Esophagus muscularis mucosa (tissue), 4 donors: ENCODE measurements at regions not wholly inside any gene's neighbourhood (a gene's known extent, or its start where the extent isn't known, plus 50 kb on each side); places are given as distances from the start of the nearest gene placed in this dataset.

Experiments used
- DNase-seq: peaks from one replicate; pipeline ENCODE4 v3.0.0-alpha.2; 2017; ENCODE audit errors: extremely low spot score
- H3K27ac ChIP-seq, 4 donors: fragments of 200-600 bp; sonication (generic); replicated peaks in 1 of 4; 1 replicate in 3 of 4; 2 replicates in 1 of 4; pipeline ENCODE4 v1.5.1; 2016 to 2019; ENCODE audit warnings: mild to moderate bottlenecking in 1 of 4
- H3K27me3 ChIP-seq, 4 donors: fragments of 200-600 bp; sonication (generic); one replicate each; pipeline versions ENCODE4 v1.5.1 to v1.6.0; 2016 to 2019
- H3K36me3 ChIP-seq, 4 donors: fragments of 200-600 bp; sonication (generic); one replicate each; pipeline ENCODE4 v1.5.1; 2016 to 2019
- H3K4me1 ChIP-seq, 4 donors: fragments of 200-600 bp; sonication (generic); one replicate each; pipeline ENCODE4 v1.5.1; 2016 to 2019
- H3K4me3 ChIP-seq, 4 donors: fragments of 200-600 bp; sonication (generic); 1 replicate in 2 of 4; 2 replicates in 2 of 4; pipeline ENCODE4 v1.5.1; 2016 to 2019; ENCODE audit warnings: mild to moderate bottlenecking in 4 of 4, moderate library complexity in 1 of 4
- H3K9me3 ChIP-seq, 4 donors: fragments of 200-600 bp; sonication (generic); 1 replicate in 3 of 4; 2 replicates in 1 of 4; pipeline ENCODE4 v1.5.1; 2016 to 2019
- CTCF ChIP-seq, 3 experiments: fragments of 200-600 bp in 2 of 3; fragments of 450-650 bp in 1 of 3; sonication (generic) in 2 of 3; IDR thresholded peaks; one replicate each; pipeline ENCODE4 v1.5.1; 2017 to 2019; ENCODE audit warnings: antibody characterized with exemption in 3 of 3, mild to moderate bottlenecking in 2 of 3, moderate library complexity in 1 of 3
- EP300 ChIP-seq: sonication (generic); formaldehyde crosslinking; IDR thresholded peaks from one replicate; pipeline ENCODE4 v1.6.1; 2017; ENCODE audit warnings: antibody characterized with exemption
- POLR2A ChIP-seq: fragments of 450-650 bp; IDR thresholded peaks from one replicate; pipeline ENCODE4 v1.6.1; 2017; ENCODE audit warnings: antibody characterized with exemption, moderate library complexity, mild to moderate bottlenecking, low read depth
- POLR2AphosphoS5 ChIP-seq, 2 donors: sonication (generic); formaldehyde crosslinking; IDR thresholded peaks; one replicate each; pipeline ENCODE4 v1.6.1; 2017; ENCODE audit warnings: antibody characterized with exemption in 2 of 2
- WGBS: methylation state at CpG from one replicate; pipeline ENCODE4 v1.1.5; 2018; 5-methylcytosine and 5-hydroxymethylcytosine counted together
- intact Hi-C: fragments of 100-400 bp; cut with DNase I; formaldehyde crosslinking; loops from one replicate; pipeline ENCODE4 v1.15.1; 2023

- Histone ChIP-seq H3K27ac (peak overlapping the region in 1 of 4 donors; percentile 3), H3K36me3 (no peaks in the 10 kb centered on the region), H3K9me3 (no peaks in the 10 kb centered on the region), H3K4me3 (no peak overlapping the region), H3K27me3 (no peaks in the 10 kb centered on the region), H3K4me1 (peaks cover 0 to 18% (median 16%) of the 10 kb centered on the region in 4 donors)
- intact Hi-C loops = no loop called here
- no peak for DNase-seq
- WGBS = 54% methylated on average over 4 of the region's 4 CpGs
- TF ChIP-seq EP300 = no peak
- no peak for TF ChIP-seq POLR2A
- no peak for TF ChIP-seq POLR2AphosphoS5 (IDR thresholded peaks at IDR 0.05)
- no peak for TF ChIP-seq CTCF (IDR thresholded peaks at IDR 0.05)
Measured at GRCh38 chr11:87465716-87466115, 428.0 kb downstream of the TMEM135 start.

DNA sequence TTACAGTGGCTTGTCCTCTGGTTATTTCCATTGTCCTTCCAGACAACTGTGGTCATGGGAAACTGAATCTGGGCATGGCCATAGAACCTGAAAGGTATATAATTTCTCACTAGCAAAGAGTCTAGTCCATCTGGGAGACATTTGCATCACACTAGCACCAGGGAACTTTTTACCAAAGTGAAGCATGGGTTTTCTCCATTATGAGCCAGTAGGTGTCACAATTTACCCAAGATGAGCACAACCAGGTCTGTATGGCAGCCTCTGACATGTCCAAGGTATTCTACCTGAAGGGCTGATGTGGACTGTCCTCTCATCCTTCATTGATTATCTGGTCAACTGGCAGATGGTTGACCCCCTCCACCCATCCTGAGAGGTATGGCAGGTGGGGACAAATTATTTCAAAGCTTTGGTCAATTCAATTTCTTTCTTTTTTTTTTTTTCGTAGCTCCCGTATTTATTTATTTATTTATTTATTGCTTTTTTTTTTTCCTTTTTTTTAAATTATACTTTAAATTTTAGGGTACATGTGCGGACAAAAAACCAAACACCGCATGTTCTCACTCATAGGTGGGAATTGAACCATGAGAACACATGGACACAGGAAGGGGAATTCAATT, 425.9 kb downstream of the TMEM135 start:
- intact Hi-C loops = no loop called here
- peak; percentile 70 for DNase-seq
- H3K27me3 ChIP-seq = no peaks in the 10 kb centered on the region
- no peaks in the 10 kb centered on the region for H3K36me3 ChIP-seq
- no peak overlapping the region for H3K4me3 ChIP-seq
- H3K27ac ChIP-seq = no peak overlapping the region
- TF ChIP-seq POLR2AphosphoS5 (IDR thresholded peaks at IDR 0.05) (no peak), EP300 (no peak), POLR2A (no peak), CTCF (IDR thresholded peaks at IDR 0.05) (peak in 1 of 3 experiments; percentile 30)
- WGBS = 86% methylated on average over 4 of the region's 4 CpGs
- no peaks in the 10 kb centered on the region for H3K9me3 ChIP-seq
- peaks cover 0 to 18% (median 16%) of the 10 kb centered on the region in 4 donors for H3K4me1 ChIP-seq

DNA sequence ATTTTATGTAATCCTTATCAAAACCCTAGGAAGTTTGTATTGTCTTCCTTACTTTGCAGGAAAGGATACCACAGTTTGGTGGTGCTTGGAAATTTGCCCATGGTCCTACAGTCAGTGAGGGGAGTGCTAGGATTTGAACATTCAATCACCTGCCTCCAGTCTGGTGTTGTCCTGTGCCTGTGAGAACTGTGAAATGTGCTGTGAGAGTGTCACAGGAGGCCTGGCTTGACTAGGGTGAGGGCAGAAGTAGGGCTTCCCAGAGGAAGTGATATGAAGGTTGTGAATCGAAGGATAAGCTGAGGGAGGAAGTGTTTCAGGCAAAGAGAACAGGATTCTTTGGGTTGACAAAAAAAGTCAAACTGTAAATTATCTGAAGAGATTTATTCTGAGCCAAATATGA, 424.4 kb downstream of the TMEM135 start:
- Histone ChIP-seq H3K36me3 (no peaks in the 10 kb centered on the region), H3K27ac (no peak overlapping the region), H3K27me3 (no peaks in the 10 kb centered on the region), H3K4me1 (peaks cover 0 to 18% (median 16%) of the 10 kb centered on the region in 4 donors), H3K9me3 (no peaks in the 10 kb centered on the region), H3K4me3 (no peak overlapping the region)
- 74% methylated on average over 1 of the region's 1 CpG for WGBS
- DNase-seq = peak; percentile 62
- intact Hi-C loops = no loop called here
- no peak for TF ChIP-seq CTCF (IDR thresholded peaks at IDR 0.05)
- no peak for TF ChIP-seq EP300
- no peak for TF ChIP-seq POLR2A
- TF ChIP-seq POLR2AphosphoS5 (IDR thresholded peaks at IDR 0.05) = no peak

DNA sequence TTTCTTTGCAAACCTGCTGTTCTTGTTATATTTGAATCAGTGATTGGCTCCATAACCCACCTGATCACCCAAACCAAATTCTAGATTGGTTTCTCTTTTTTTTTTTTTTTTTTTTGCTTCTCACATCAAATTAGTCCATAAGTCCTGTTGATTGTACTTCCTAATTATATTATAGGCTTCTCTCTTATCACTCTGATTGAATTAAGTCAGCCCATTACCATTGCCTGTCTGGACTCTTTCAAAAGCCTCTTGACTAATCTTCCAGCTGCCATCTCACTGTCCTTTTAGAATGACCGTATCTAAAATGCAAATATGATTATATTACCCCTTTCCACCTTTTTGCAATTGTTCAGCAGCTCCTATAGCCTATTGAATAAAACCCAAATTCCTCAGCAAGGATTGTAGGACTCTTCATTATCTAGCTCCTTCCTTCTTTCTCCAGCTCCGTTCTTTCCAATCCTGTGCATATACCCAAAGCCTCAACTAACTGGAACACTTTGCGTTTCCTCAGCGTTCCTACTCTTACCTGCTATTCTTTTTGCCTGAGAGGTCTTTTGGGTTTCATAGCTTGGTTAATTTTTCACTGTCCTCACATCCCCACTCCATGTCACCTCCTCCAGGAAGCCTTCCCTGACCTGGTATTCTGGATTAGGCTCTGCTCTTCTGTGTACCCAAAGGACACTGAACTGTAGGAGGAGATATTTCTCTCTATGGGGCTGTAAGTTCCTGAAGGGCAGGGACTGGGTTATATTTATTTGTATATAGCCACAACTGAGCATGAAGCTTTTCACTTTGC, 423.3 kb downstream of the TMEM135 start:
- H3K4me1 ChIP-seq = peaks cover 0 to 9% (median 7%) of the 10 kb centered on the region in 4 donors
- intact Hi-C loops = no loop called here
- H3K27ac ChIP-seq = no peak overlapping the region
- no peaks in the 10 kb centered on the region for H3K36me3 ChIP-seq
- WGBS = 95% methylated on average over 4 of the region's 4 CpGs
- peak; percentile 62 for DNase-seq
- H3K4me3 ChIP-seq = no peak overlapping the region
- H3K27me3 ChIP-seq = no peaks in the 10 kb centered on the region
- H3K9me3 ChIP-seq = no peaks in the 10 kb centered on the region
- TF ChIP-seq EP300 (no peak), CTCF (IDR thresholded peaks at IDR 0.05) (no peak), POLR2A (no peak), POLR2AphosphoS5 (IDR thresholded peaks at IDR 0.05) (no peak)
